ENCODE measurements at regions not wholly inside any gene's neighbourhood (a gene's known extent, or its start where the extent isn't known, plus 50 kb on each side); places are given as distances from the start of the nearest gene placed in this dataset.

DNA sequence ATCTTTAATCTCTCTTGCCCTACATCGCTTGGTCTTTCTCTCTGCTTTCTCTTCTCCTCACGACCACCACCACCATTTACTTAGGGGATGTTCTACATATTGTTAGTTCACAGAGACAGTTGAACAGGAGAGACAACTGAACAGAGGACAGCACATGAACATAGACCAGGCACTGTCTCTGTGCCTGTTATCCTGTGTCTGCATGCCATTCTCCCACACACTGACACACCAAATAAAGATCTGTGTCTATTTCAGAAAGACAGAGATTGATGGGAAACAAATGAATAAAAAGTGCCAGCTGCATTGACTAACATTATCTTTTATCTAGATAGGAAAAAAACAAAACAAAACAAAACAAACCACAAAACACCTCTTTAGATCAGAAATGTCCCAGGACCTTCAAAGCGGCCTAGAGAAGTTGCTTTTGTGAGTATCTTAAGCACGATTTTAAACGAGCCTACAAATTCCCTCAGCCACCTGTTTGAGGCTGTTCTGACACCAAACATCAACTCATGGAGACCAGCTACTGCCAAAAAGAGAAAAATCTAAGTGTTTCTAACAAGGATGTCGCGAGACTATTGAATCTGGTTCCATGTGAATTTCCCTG is 77.6 kb upstream of the PARP11 start:
- Histone ChIP-seq H2BK120ac (ENCODE audit: low read depth, low read length) (no peak overlapping the region), H3K79me1 (ENCODE audit: low read depth, low read length) (no peaks in the 10 kb centered on the region), H2BK12ac (ENCODE audit: low read length) (no peak overlapping the region), H3K4me3 (ENCODE audit: low read length in 2 of 2) (no peak overlapping the region), H3K9me3 (replicated peaks in 1 of 2; ENCODE audit: control insufficient read depth in 2 of 2, insufficient read depth in 1 of 2, low read depth in 1 of 2, low read length in 2 of 2) (peaks cover 0 to 8% of the 10 kb centered on the region in 2 donors), H3K4ac (ENCODE audit: low read length) (no peak overlapping the region), H2AFZ (ENCODE audit: low read length) (peak overlapping the region; percentile 62), H3K27me3 (ENCODE audit: control insufficient read depth in 3 of 3, insufficient read depth in 3 of 3, low read depth in 1 of 3, low read length in 3 of 3) (no peaks in the 10 kb centered on the region), H4K91ac (ENCODE audit: low read depth, low read length, poor library complexity) (no peak overlapping the region), H2BK5ac (ENCODE audit: low read length) (no peak overlapping the region), H3K4me2 (ENCODE audit: insufficient read depth, low read length, poor library complexity, severe bottlenecking) (no peak overlapping the region), H2BK15ac (ENCODE audit: low read length) (no peak overlapping the region), H3K23ac (ENCODE audit: low read depth, low read length, poor library complexity) (no peak overlapping the region), H3K27ac (replicated peaks; ENCODE audit: low read length) (no peak overlapping the region), H2AK5ac (ENCODE audit: low read depth, low read length) (no peak overlapping the region), H3K14ac (ENCODE audit: low read length) (no peak overlapping the region), H4K8ac (ENCODE audit: low read depth, low read length) (no peak overlapping the region), H3K4me1 (ENCODE audit: control insufficient read depth in 2 of 2, insufficient read depth in 1 of 2, low read depth in 1 of 2, low read length in 2 of 2) (peaks cover 0 to 6% of the 10 kb centered on the region in 2 donors), H3K9ac (ENCODE audit: low read depth, low read length, poor library complexity) (no peak overlapping the region), H3K18ac (ENCODE audit: low read length) (no peak overlapping the region), H3K36me3 (replicated peaks in 1 of 2; ENCODE audit: control insufficient read depth in 2 of 2, insufficient read depth in 2 of 2, low read length in 2 of 2) (no peaks in the 10 kb centered on the region)
- WGBS, 2 donors (ENCODE audit: extremely low coverage in 2 of 2, insufficient read length in 2 of 2, insufficient replicate concordance in 1 of 2) = no CpG with 5 or more reads among the region's 7 CpGs
- DNase-seq (ENCODE audit: low spot score) = no peak

GRCh38 chr12:3947781-3948180 is 74.6 kb upstream of the PARP11 start:
- H3K79me1 ChIP-seq (ENCODE audit: low read depth, low read length) = no peaks in the 10 kb centered on the region
- H2BK12ac ChIP-seq (ENCODE audit: low read length) = no peak overlapping the region
- peaks cover 6 to 14% of the 10 kb centered on the region in 2 donors for H3K4me1 ChIP-seq (ENCODE audit: control insufficient read depth in 2 of 2, insufficient read depth in 1 of 2, low read depth in 1 of 2, low read length in 2 of 2)
- no peaks in the 10 kb centered on the region for H3K36me3 ChIP-seq (replicated peaks in 1 of 2; ENCODE audit: control insufficient read depth in 2 of 2, insufficient read depth in 2 of 2, low read length in 2 of 2)
- H2AFZ ChIP-seq (ENCODE audit: low read length) = no peak overlapping the region
- no peak overlapping the region for H2AK5ac ChIP-seq (ENCODE audit: low read depth, low read length)
- H3K4ac ChIP-seq (ENCODE audit: low read length) = no peak overlapping the region
- no peak overlapping the region for H2BK120ac ChIP-seq (ENCODE audit: low read depth, low read length)
- no CpG with 5 or more reads among the region's 5 CpGs for WGBS, 2 donors (ENCODE audit: extremely low coverage in 2 of 2, insufficient read length in 2 of 2, insufficient replicate concordance in 1 of 2)
- no peak overlapping the region for H3K9ac ChIP-seq (ENCODE audit: low read depth, low read length, poor library complexity)
- no peak overlapping the region for H3K4me2 ChIP-seq (ENCODE audit: insufficient read depth, low read length, poor library complexity, severe bottlenecking)
- no peak overlapping the region for H3K27ac ChIP-seq (replicated peaks; ENCODE audit: low read length)
- H3K4me3 ChIP-seq (ENCODE audit: low read length in 2 of 2) = no peak overlapping the region
- no peak overlapping the region for H3K14ac ChIP-seq (ENCODE audit: low read length)
- no peak overlapping the region for H3K18ac ChIP-seq (ENCODE audit: low read length)
- H3K9me3 ChIP-seq (replicated peaks in 1 of 2; ENCODE audit: control insufficient read depth in 2 of 2, insufficient read depth in 1 of 2, low read depth in 1 of 2, low read length in 2 of 2) = peaks cover 0 to 5% of the 10 kb centered on the region in 2 donors
- no peak overlapping the region for H2BK5ac ChIP-seq (ENCODE audit: low read length)
- DNase-seq (ENCODE audit: low spot score) = no peak
- H4K8ac ChIP-seq (ENCODE audit: low read depth, low read length) = no peak overlapping the region
- no peak overlapping the region for H2BK15ac ChIP-seq (ENCODE audit: low read length)
- no peak overlapping the region for H4K91ac ChIP-seq (ENCODE audit: low read depth, low read length, poor library complexity)
- no peak overlapping the region for H3K23ac ChIP-seq (ENCODE audit: low read depth, low read length, poor library complexity)
- no peaks in the 10 kb centered on the region for H3K27me3 ChIP-seq (ENCODE audit: control insufficient read depth in 3 of 3, insufficient read depth in 3 of 3, low read depth in 1 of 3, low read length in 3 of 3)

DNA sequence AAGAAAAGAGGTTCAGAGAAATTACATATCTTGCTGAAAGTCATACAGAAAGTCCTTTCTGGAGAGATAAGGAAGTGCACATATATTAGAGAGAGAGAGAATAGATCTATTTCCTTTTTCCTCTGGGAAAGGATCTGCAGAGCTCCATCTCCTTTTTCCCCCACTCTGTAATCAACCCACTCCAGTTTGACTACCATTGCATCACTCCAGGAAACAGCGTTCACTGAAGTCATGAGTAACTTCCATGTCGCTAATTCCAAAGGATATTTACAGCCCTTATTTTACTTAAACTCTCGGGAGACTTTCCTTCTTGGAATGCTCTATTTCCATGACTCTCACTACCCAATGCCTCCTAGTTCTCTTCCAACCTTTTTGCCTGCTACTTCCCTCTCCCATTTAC is 72.5 kb upstream of the PARP11 start:
- H3K4me2 ChIP-seq (ENCODE audit: insufficient read depth, low read length, poor library complexity, severe bottlenecking) = no peak overlapping the region
- peaks cover 0 to 5% of the 10 kb centered on the region in 2 donors for H3K9me3 ChIP-seq (replicated peaks in 1 of 2; ENCODE audit: control insufficient read depth in 2 of 2, insufficient read depth in 1 of 2, low read depth in 1 of 2, low read length in 2 of 2)
- H3K9ac ChIP-seq (ENCODE audit: low read depth, low read length, poor library complexity) = no peak overlapping the region
- H2AK5ac ChIP-seq (ENCODE audit: low read depth, low read length) = no peak overlapping the region
- H3K4ac ChIP-seq (ENCODE audit: low read length) = no peak overlapping the region
- no peak overlapping the region for H3K23ac ChIP-seq (ENCODE audit: low read depth, low read length, poor library complexity)
- no peak overlapping the region for H3K18ac ChIP-seq (ENCODE audit: low read length)
- no peak for DNase-seq (ENCODE audit: low spot score)
- H2BK5ac ChIP-seq (ENCODE audit: low read length) = no peak overlapping the region
- H2AFZ ChIP-seq (ENCODE audit: low read length) = no peak overlapping the region
- H3K27me3 ChIP-seq (ENCODE audit: control insufficient read depth in 3 of 3, insufficient read depth in 3 of 3, low read depth in 1 of 3, low read length in 3 of 3) = no peaks in the 10 kb centered on the region
- no peak overlapping the region for H4K8ac ChIP-seq (ENCODE audit: low read depth, low read length)
- H2BK15ac ChIP-seq (ENCODE audit: low read length) = no peak overlapping the region
- H2BK120ac ChIP-seq (ENCODE audit: low read depth, low read length) = no peak overlapping the region
- no peak overlapping the region for H3K4me3 ChIP-seq (ENCODE audit: low read length in 2 of 2)
- H2BK12ac ChIP-seq (ENCODE audit: low read length) = no peak overlapping the region
- no peaks in the 10 kb centered on the region for H3K36me3 ChIP-seq (replicated peaks in 1 of 2; ENCODE audit: control insufficient read depth in 2 of 2, insufficient read depth in 2 of 2, low read length in 2 of 2)
- peaks cover 0 to 14% of the 10 kb centered on the region in 2 donors for H3K4me1 ChIP-seq (ENCODE audit: control insufficient read depth in 2 of 2, insufficient read depth in 1 of 2, low read depth in 1 of 2, low read length in 2 of 2)
- no CpG with 5 or more reads among the region's 3 CpGs for WGBS, 2 donors (ENCODE audit: extremely low coverage in 2 of 2, insufficient read length in 2 of 2, insufficient replicate concordance in 1 of 2)
- no peaks in the 10 kb centered on the region for H3K79me1 ChIP-seq (ENCODE audit: low read depth, low read length)
- no peak overlapping the region for H3K14ac ChIP-seq (ENCODE audit: low read length)
- no peak overlapping the region for H3K27ac ChIP-seq (replicated peaks; ENCODE audit: low read length)
- no peak overlapping the region for H4K91ac ChIP-seq (ENCODE audit: low read depth, low read length, poor library complexity)

DNA sequence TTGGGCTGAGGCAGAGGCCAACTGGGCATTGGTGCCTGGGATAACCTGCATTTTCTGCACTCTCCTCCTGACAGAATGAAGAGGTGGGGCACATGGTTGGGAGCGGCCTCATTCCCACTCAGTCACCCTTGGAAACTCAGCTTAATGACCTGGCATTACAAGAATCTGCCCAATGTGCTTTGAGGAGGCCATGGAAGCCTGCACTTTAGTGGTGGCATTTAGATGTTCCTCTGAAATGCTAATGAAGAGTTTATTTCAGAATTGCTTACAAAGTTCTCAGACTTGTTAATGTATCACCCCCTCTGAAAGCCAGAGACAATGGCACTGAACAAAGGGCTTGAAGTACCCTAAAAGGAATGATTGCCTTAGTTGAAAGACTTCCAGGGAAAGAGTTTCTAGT is 71.4 kb upstream of the PARP11 start:
- DNase-seq (ENCODE audit: low spot score) = no peak
- H3K27me3 ChIP-seq (ENCODE audit: control insufficient read depth in 3 of 3, insufficient read depth in 3 of 3, low read depth in 1 of 3, low read length in 3 of 3) = no peaks in the 10 kb centered on the region
- H3K9ac ChIP-seq (ENCODE audit: low read depth, low read length, poor library complexity) = no peak overlapping the region
- no peak overlapping the region for H3K23ac ChIP-seq (ENCODE audit: low read depth, low read length, poor library complexity)
- no peak overlapping the region for H2BK12ac ChIP-seq (ENCODE audit: low read length)
- no peak overlapping the region for H4K8ac ChIP-seq (ENCODE audit: low read depth, low read length)
- no peak overlapping the region for H2BK15ac ChIP-seq (ENCODE audit: low read length)
- peaks cover 0 to 14% of the 10 kb centered on the region in 2 donors for H3K4me1 ChIP-seq (ENCODE audit: control insufficient read depth in 2 of 2, insufficient read depth in 1 of 2, low read depth in 1 of 2, low read length in 2 of 2)
- no peak overlapping the region for H3K4ac ChIP-seq (ENCODE audit: low read length)
- no peaks in the 10 kb centered on the region for H3K79me1 ChIP-seq (ENCODE audit: low read depth, low read length)
- H3K36me3 ChIP-seq (replicated peaks in 1 of 2; ENCODE audit: control insufficient read depth in 2 of 2, insufficient read depth in 2 of 2, low read length in 2 of 2) = no peaks in the 10 kb centered on the region
- no peak overlapping the region for H3K14ac ChIP-seq (ENCODE audit: low read length)
- H2AK5ac ChIP-seq (ENCODE audit: low read depth, low read length) = no peak overlapping the region
- peak overlapping the region; percentile 20 for H2AFZ ChIP-seq (ENCODE audit: low read length)
- no peak overlapping the region for H3K4me2 ChIP-seq (ENCODE audit: insufficient read depth, low read length, poor library complexity, severe bottlenecking)
- no CpG with 5 or more reads among the region's 1 CpG for WGBS, 2 donors (ENCODE audit: extremely low coverage in 2 of 2, insufficient read length in 2 of 2, insufficient replicate concordance in 1 of 2)
- H3K4me3 ChIP-seq (ENCODE audit: low read length in 2 of 2) = no peak overlapping the region
- H4K91ac ChIP-seq (ENCODE audit: low read depth, low read length, poor library complexity) = no peak overlapping the region
- H3K9me3 ChIP-seq (replicated peaks in 1 of 2; ENCODE audit: control insufficient read depth in 2 of 2, insufficient read depth in 1 of 2, low read depth in 1 of 2, low read length in 2 of 2) = peaks cover 0 to 5% of the 10 kb centered on the region in 2 donors
- H3K27ac ChIP-seq (replicated peaks; ENCODE audit: low read length) = no peak overlapping the region
- no peak overlapping the region for H3K18ac ChIP-seq (ENCODE audit: low read length)
- no peak overlapping the region for H2BK120ac ChIP-seq (ENCODE audit: low read depth, low read length)
- H2BK5ac ChIP-seq (ENCODE audit: low read length) = no peak overlapping the region
